SK-N-SH (cell line): ENCODE measurements at regions not wholly inside any gene's neighbourhood (a gene's known extent, or its start where the extent isn't known, plus 50 kb on each side); places are given as distances from the start of the nearest gene placed in this dataset.

ENCODE experiments used
- CTCF ChIA-PET: fragments of 300-600, 350-600 bp; formaldehyde crosslinking; extraction: SDS; loops from one replicate; lab custom pipeline; 2021; lab: Yijun Ruan, JAX
- POLR2A ChIA-PET: fragments of 350-600 bp; sonication (Branson Sonifier 250); formaldehyde crosslinking; extraction: SDS; loops from one replicate; lab custom pipeline; 2020; ENCODE audit warnings: antibody characterized with exemption, inconsistent platforms; lab: Yijun Ruan, JAX
- DNase-seq: peaks from one replicate; pipeline ENCODE4 v3.0.0; 2012
- H2AFZ ChIP-seq: fragments of 200-600 bp; sonication (generic); 2 replicates; pipeline ENCODE4 v1.8.1; 2016; ENCODE audit warnings: antibody characterized with exemption, mild to moderate bottlenecking, low read depth
- H3F3A ChIP-seq: fragments of 200-600 bp; sonication (generic); replicated peaks from 2 replicates; pipeline ENCODE3; 2016; ENCODE audit warnings: antibody characterized with exemption, mild to moderate bottlenecking; ENCODE audit not compliant: insufficient read depth
- H3K27ac ChIP-seq, 2 experiments: fragments of 200-500 bp in 1 of 2; fragments of 200-600 bp in 1 of 2; sonication (Bioruptor generic) in 1 of 2; sonication (generic), shearing (Covaris generic) in 1 of 2; 2 replicates each; pipeline versions ENCODE4 v1.5.1 to v1.6.1; 2014 to 2016; ENCODE audit warnings: low read depth in 2 of 2, inconsistent platforms in 1 of 2, low read length in 1 of 2, mild to moderate bottlenecking in 1 of 2, mixed read lengths in 1 of 2
- H3K27me3 ChIP-seq: fragments of 200-600 bp; sonication (generic), shearing (Covaris generic); 2 replicates; pipeline ENCODE4 v1.6.1; 2016; ENCODE audit warnings: mixed run types; ENCODE audit not compliant: insufficient read depth
- H3K36me3 ChIP-seq, 2 experiments: fragments of 200-500 bp in 1 of 2; fragments of 200-600 bp in 1 of 2; sonication (Bioruptor generic) in 1 of 2; sonication (generic) in 1 of 2; replicated peaks in 1 of 2; 2 replicates each; pipeline versions ENCODE3 to v1.5.1; 2014 to 2016; ENCODE audit warnings: low read length in 1 of 2, mild to moderate bottlenecking in 1 of 2; ENCODE audit not compliant: insufficient read depth in 2 of 2, control insufficient read depth in 1 of 2
- H3K4me1 ChIP-seq, 2 experiments: fragments of 200-500 bp in 1 of 2; fragments of 200-600 bp in 1 of 2; sonication (Bioruptor generic) in 1 of 2; sonication (generic), shearing (Covaris generic) in 1 of 2; 2 replicates each; pipeline versions ENCODE4 v1.5.1 to v1.6.1; 2014 to 2016; ENCODE audit warnings: low read depth in 1 of 2, low read length in 1 of 2, mixed run types in 1 of 2; ENCODE audit not compliant: insufficient read depth in 2 of 2, control insufficient read depth in 1 of 2
- H3K4me2 ChIP-seq: fragments of 200-600 bp; sonication (generic), shearing (Covaris generic); 2 replicates; pipeline ENCODE4 v1.6.1; 2017; ENCODE audit warnings: mixed run types
- H3K4me3 ChIP-seq, 2 experiments: fragments of 200-500 bp in 1 of 2; fragments of 200-600 bp in 1 of 2; sonication (Bioruptor generic) in 1 of 2; sonication (generic), shearing (Covaris generic) in 1 of 2; 2 replicates each; pipeline versions ENCODE4 v1.5.1 to v1.8.1; 2014 to 2016; ENCODE audit warnings: low read depth in 2 of 2, inconsistent platforms in 1 of 2, low read length in 1 of 2, mild to moderate bottlenecking in 1 of 2, mixed read lengths in 1 of 2, moderate library complexity in 1 of 2
- H3K79me2 ChIP-seq: fragments of 200-600 bp; sonication (generic); 2 replicates; pipeline ENCODE4 v1.8.1; 2017; ENCODE audit warnings: mild to moderate bottlenecking; ENCODE audit not compliant: insufficient read depth
- H3K9ac ChIP-seq: fragments of 200-600 bp; sonication (generic); 2 replicates; pipeline ENCODE4 v1.6.1; 2017; ENCODE audit warnings: mixed run types
- H3K9me2 ChIP-seq: fragments of 200-600 bp; sonication (generic); 2 replicates; pipeline ENCODE4 v1.6.1; 2017; ENCODE audit warnings: mixed run types
- H3K9me3 ChIP-seq: fragments of 200-600 bp; sonication (generic); 2 replicates; pipeline ENCODE4 v1.6.1; 2017; ENCODE audit warnings: mixed run types, mild to moderate bottlenecking, moderate library complexity
- H4K20me1 ChIP-seq: fragments of 200-600 bp; sonication (generic); 2 replicates; pipeline ENCODE4 v1.6.1; 2017; ENCODE audit warnings: mild to moderate bottlenecking, mixed run types; ENCODE audit not compliant: insufficient read depth
- CTCF ChIP-seq: fragments of 200-600 bp; sonication (generic); IDR thresholded peaks from 2 replicates; pipeline ENCODE4 v1.6.1; 2017; ENCODE audit warnings: antibody characterized with exemption, mild to moderate bottlenecking, moderate library complexity
- ELF1 ChIP-seq: IDR thresholded peaks from 2 replicates; pipeline ENCODE4 v1.4.0; 2012
- FOXJ3 ChIP-seq: sonication (generic); formaldehyde crosslinking; IDR thresholded peaks from 2 replicates; pipeline ENCODE4 v1.5.1; 2020; ENCODE audit warnings: mild to moderate bottlenecking, missing genetic modification reagents
- IRF3 ChIP-seq: fragments of 150-350 bp; IDR thresholded peaks from 2 replicates; pipeline ENCODE4 v1.6.1; 2016; ENCODE audit warnings: mild to moderate bottlenecking, low read depth, low read length
- MEF2A ChIP-seq: IDR thresholded peaks from 2 replicates; pipeline ENCODE4 v1.4.0; 2012; ENCODE audit warnings: low read depth, borderline replicate concordance
- NFIC ChIP-seq: IDR thresholded peaks from 2 replicates; pipeline ENCODE4 v1.4.0; 2012; ENCODE audit warnings: borderline replicate concordance
- POLR2AphosphoS5 ChIP-seq: IDR thresholded peaks from 2 replicates; pipeline ENCODE4 v1.6.1; 2012; ENCODE audit warnings: low read depth, low read length
- RAD21 ChIP-seq: IDR thresholded peaks from 2 replicates; pipeline ENCODE4 v1.6.1; 2012; ENCODE audit warnings: mild to moderate bottlenecking, low read length
- RXRA ChIP-seq: IDR thresholded peaks from 2 replicates; pipeline ENCODE4 v1.4.0; 2012; ENCODE audit warnings: low read depth, mild to moderate bottlenecking, borderline replicate concordance
- SMC3 ChIP-seq: IDR thresholded peaks from 2 replicates; pipeline ENCODE4 v1.6.1; 2012; ENCODE audit warnings: low read depth, low read length, improper control_type of control experiment
- TAF1 ChIP-seq: IDR thresholded peaks from 2 replicates; pipeline ENCODE4 v1.6.1; 2012; ENCODE audit warnings: low read depth, mild to moderate bottlenecking, low read length, moderate library complexity, borderline replicate concordance
- TEAD4 ChIP-seq: IDR thresholded peaks from 2 replicates; pipeline ENCODE4 v1.4.0; 2012; ENCODE audit warnings: mild to moderate bottlenecking, borderline replicate concordance; ENCODE audit not compliant: insufficient read depth
- TF ChIP-seq, protein P1 (sequence below): IDR thresholded peaks from 2 replicates; pipeline ENCODE4 v1.4.0; 2012; ENCODE audit warnings: low read depth, borderline replicate concordance

- ChIA-PET POLR2A (no interaction called here), CTCF (no interaction called here)
- no peaks in the 10 kb centered on the region for H3K27me3 ChIP-seq
Measured at GRCh38 chr9:82410866-82411265, 422.3 kb downstream of the SPATA31D1 start.

More at GRCh38 chr9:82410866-82411265, 422.3 kb downstream of the SPATA31D1 start:
- no peak for DNase-seq
- Histone ChIP-seq H2AFZ (no peak overlapping the region), H3K9me3 (no peaks in the 10 kb centered on the region), H3K79me2 (no peaks in the 10 kb centered on the region), H3K9ac (no peak overlapping the region), H3K9me2 (no peaks in the 10 kb centered on the region), H3K36me3 (no peaks in the 10 kb centered on the region), H3K27ac (no peak overlapping the region), H3F3A (no peaks in the 10 kb centered on the region), H3K4me1 (peaks cover 0 to 11% of the 10 kb centered on the region in 2 experiments; a peak in 2 of 4 replicates), H3K4me2 (no peak overlapping the region), H4K20me1 (no peaks in the 10 kb centered on the region), H3K4me3 (no peak overlapping the region)
- TF ChIP-seq NFIC (no peak), RXRA (no peak), ELF1 (no peak), RAD21 (no peak), FOXJ3 (CRISPR knock-in tag) (no peak), CTCF (no peak), MEF2A (no peak), IRF3 (no peak), TAF1 (no peak), TEAD4 (no peak), SMC3 (no peak), POLR2AphosphoS5 (no peak)
- TF ChIP-seq, protein P1, sequence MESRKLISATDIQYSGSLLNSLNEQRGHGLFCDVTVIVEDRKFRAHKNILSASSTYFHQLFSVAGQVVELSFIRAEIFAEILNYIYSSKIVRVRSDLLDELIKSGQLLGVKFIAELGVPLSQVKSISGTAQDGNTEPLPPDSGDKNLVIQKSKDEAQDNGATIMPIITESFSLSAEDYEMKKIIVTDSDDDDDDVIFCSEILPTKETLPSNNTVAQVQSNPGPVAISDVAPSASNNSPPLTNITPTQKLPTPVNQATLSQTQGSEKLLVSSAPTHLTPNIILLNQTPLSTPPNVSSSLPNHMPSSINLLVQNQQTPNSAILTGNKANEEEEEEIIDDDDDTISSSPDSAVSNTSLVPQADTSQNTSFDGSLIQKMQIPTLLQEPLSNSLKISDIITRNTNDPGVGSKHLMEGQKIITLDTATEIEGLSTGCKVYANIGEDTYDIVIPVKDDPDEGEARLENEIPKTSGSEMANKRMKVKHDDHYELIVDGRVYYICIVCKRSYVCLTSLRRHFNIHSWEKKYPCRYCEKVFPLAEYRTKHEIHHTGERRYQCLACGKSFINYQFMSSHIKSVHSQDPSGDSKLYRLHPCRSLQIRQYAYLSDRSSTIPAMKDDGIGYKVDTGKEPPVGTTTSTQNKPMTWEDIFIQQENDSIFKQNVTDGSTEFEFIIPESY: no peak
